HEK293 (cell line): ENCODE measurements at regions not wholly inside any gene's neighbourhood (a gene's known extent, or its start where the extent isn't known, plus 50 kb on each side); places are given as distances from the start of the nearest gene placed in this dataset.

Source experiments
- CTCF ChIA-PET: fragments of 350-600 bp; formaldehyde crosslinking; extraction: SDS; loops from one replicate; lab custom pipeline; 2021; ENCODE audit warnings: antibody characterized with exemption; lab: Yijun Ruan, JAX
- POLR2A ChIA-PET: fragments of 300-600 bp; formaldehyde crosslinking; extraction: SDS; loops from one replicate; lab custom pipeline; 2020; ENCODE audit warnings: antibody characterized with exemption, inconsistent platforms; lab: Yijun Ruan, JAX
- H3K27ac ChIP-seq: fragments of 200-500 bp; sonication (Bioruptor generic); 2 replicates; pipeline ENCODE4 v1.5.1; 2014; ENCODE audit warnings: low read depth, low read length, control low read depth, inconsistent platforms; ENCODE audit errors: extremely low read depth
- H3K36me3 ChIP-seq, 2 experiments: fragments of 200-500 bp in 1 of 2; sonication (Bioruptor generic) in 1 of 2; 1 replicate in 1 of 2; 2 replicates in 1 of 2; pipeline ENCODE4 v1.5.1; 2014 to 2017; ENCODE audit warnings: inconsistent platforms in 2 of 2, low read length in 2 of 2; ENCODE audit not compliant: control insufficient read depth in 2 of 2, insufficient read depth in 1 of 2
- H3K4me1 ChIP-seq: fragments of 200-500 bp; sonication (Bioruptor generic); 2 replicates; pipeline ENCODE4 v1.5.1; 2014; ENCODE audit warnings: mild to moderate bottlenecking, low read length, inconsistent platforms; ENCODE audit not compliant: control insufficient read depth, insufficient read depth
- H3K4me3 ChIP-seq: 2 replicates; pipeline ENCODE4 v1.5.1; 2011; ENCODE audit warnings: low read depth, mild to moderate bottlenecking, control low read depth, low read length, moderate library complexity
- H3K9me3 ChIP-seq: fragments of 200-500 bp; sonication (Bioruptor generic); 2 replicates; pipeline ENCODE4 v1.5.1; 2014; ENCODE audit warnings: low read depth, low read length, inconsistent platforms; ENCODE audit not compliant: control insufficient read depth, insufficient read depth
- ATF2 ChIP-seq: fragments of 450-650 bp; formaldehyde crosslinking; IDR thresholded peaks from 2 replicates; pipeline ENCODE4 v1.5.1; 2016; ENCODE audit warnings: missing biosample characterization, missing genetic modification characterization, low read depth
- GLI4 ChIP-seq: fragments of 450-650 bp; formaldehyde crosslinking; IDR thresholded peaks from 2 replicates; pipeline ENCODE4 v1.5.1; 2016; ENCODE audit warnings: missing biosample characterization, missing genetic modification characterization
- GLIS2 ChIP-seq: fragments of 450-650 bp; formaldehyde crosslinking; IDR thresholded peaks from 2 replicates; pipeline ENCODE4 v1.5.1; 2016; ENCODE audit warnings: missing biosample characterization, missing genetic modification characterization
- KLF9 ChIP-seq: fragments of 450-650 bp; formaldehyde crosslinking; IDR thresholded peaks from 2 replicates; pipeline ENCODE4 v1.5.1; 2016; ENCODE audit warnings: missing biosample characterization, missing genetic modification characterization, low read depth
- OVOL3 ChIP-seq: fragments of 450-650 bp; formaldehyde crosslinking; IDR thresholded peaks from 2 replicates; pipeline ENCODE4 v1.5.1; 2016; ENCODE audit warnings: missing biosample characterization, missing genetic modification characterization
- SCRT2 ChIP-seq: fragments of 450-650 bp; formaldehyde crosslinking; IDR thresholded peaks from 2 replicates; pipeline ENCODE4 v1.5.1; 2016; ENCODE audit warnings: missing biosample characterization, missing genetic modification characterization
- SP2 ChIP-seq: fragments of 450-650 bp; formaldehyde crosslinking; IDR thresholded peaks from 2 replicates; pipeline ENCODE4 v1.5.1; 2016; ENCODE audit warnings: missing biosample characterization, missing genetic modification characterization
- ZBTB1 ChIP-seq: fragments of 450-650 bp; formaldehyde crosslinking; IDR thresholded peaks from 2 replicates; pipeline ENCODE4 v1.5.1; 2016; ENCODE audit warnings: missing biosample characterization, missing genetic modification characterization
- ZBTB20 ChIP-seq: fragments of 450-650 bp; formaldehyde crosslinking; IDR thresholded peaks from 2 replicates; pipeline ENCODE4 v1.5.1; 2016; ENCODE audit warnings: missing biosample characterization, missing genetic modification characterization
- ZNF202 ChIP-seq: fragments of 450-650 bp; formaldehyde crosslinking; IDR thresholded peaks from 2 replicates; pipeline ENCODE4 v1.5.1; 2016; ENCODE audit warnings: missing biosample characterization, missing genetic modification characterization, borderline replicate concordance
- ZNF24 ChIP-seq: fragments of 450-650 bp; formaldehyde crosslinking; IDR thresholded peaks from 2 replicates; pipeline ENCODE4 v1.5.1; 2016; ENCODE audit warnings: missing biosample characterization, missing genetic modification characterization
- ZNF248 ChIP-seq: fragments of 450-650 bp; formaldehyde crosslinking; IDR thresholded peaks from 2 replicates; pipeline ENCODE4 v1.5.1; 2017; ENCODE audit warnings: missing biosample characterization, missing genetic modification characterization
- ZNF274 ChIP-seq, 2 experiments: fragments of 200-500 bp in 1 of 2; fragments of 450-650 bp in 1 of 2; sonication (Bioruptor generic) in 1 of 2; formaldehyde crosslinking in 1 of 2; IDR thresholded peaks; 2 replicates each; pipeline versions ENCODE4 v1.5.1 to v1.6.1; 2014 to 2016; ENCODE audit warnings: borderline replicate concordance in 1 of 2, inconsistent platforms in 1 of 2, low read length in 1 of 2, missing biosample characterization in 1 of 2, missing genetic modification characterization in 1 of 2
- ZNF311 ChIP-seq: fragments of 450-650 bp; formaldehyde crosslinking; IDR thresholded peaks from 2 replicates; pipeline ENCODE4 v1.5.1; 2017; ENCODE audit warnings: missing biosample characterization, missing genetic modification characterization, borderline replicate concordance
- ZNF354C ChIP-seq: fragments of 450-650 bp; formaldehyde crosslinking; IDR thresholded peaks from 2 replicates; pipeline ENCODE4 v1.5.1; 2016; ENCODE audit warnings: missing biosample characterization, missing genetic modification characterization, low read depth, borderline replicate concordance
- ZNF362 ChIP-seq: fragments of 450-650 bp; formaldehyde crosslinking; IDR thresholded peaks from 2 replicates; pipeline ENCODE4 v1.5.1; 2016; ENCODE audit warnings: missing biosample characterization, missing genetic modification characterization
- ZNF433 ChIP-seq: fragments of 450-650 bp; formaldehyde crosslinking; IDR thresholded peaks from 2 replicates; pipeline ENCODE4 v1.5.1; 2016; ENCODE audit warnings: missing biosample characterization, missing genetic modification characterization, low read depth
- ZNF626 ChIP-seq: fragments of 450-650 bp; sonication (Bioruptor Pico); formaldehyde crosslinking; IDR thresholded peaks from 2 replicates; pipeline ENCODE4 v1.5.1; 2018; ENCODE audit warnings: missing biosample characterization, missing genetic modification characterization, inconsistent platforms
- ZNF664 ChIP-seq: fragments of 450-650 bp; formaldehyde crosslinking; IDR thresholded peaks from 2 replicates; pipeline ENCODE4 v1.5.1; 2016; ENCODE audit warnings: missing biosample characterization, missing genetic modification characterization
- ZNF792 ChIP-seq: fragments of 450-650 bp; formaldehyde crosslinking; IDR thresholded peaks from 2 replicates; pipeline ENCODE4 v1.5.1; 2016; ENCODE audit warnings: missing biosample characterization, missing genetic modification characterization
- TF ChIP-seq, protein P1 (sequence below): fragments of 450-650 bp; formaldehyde crosslinking; IDR thresholded peaks from 2 replicates; pipeline ENCODE4 v1.5.1; 2016; ENCODE audit warnings: missing biosample characterization, missing genetic modification characterization
- TF ChIP-seq, protein P2 (sequence below): fragments of 450-650 bp; formaldehyde crosslinking; IDR thresholded peaks from 2 replicates; pipeline ENCODE4 v1.5.1; 2016; ENCODE audit warnings: missing biosample characterization, missing genetic modification characterization
- TF ChIP-seq, protein P3 (sequence below): fragments of 450-650 bp; formaldehyde crosslinking; IDR thresholded peaks from 2 replicates; pipeline ENCODE4 v1.5.1; 2016; ENCODE audit warnings: missing biosample characterization, missing genetic modification characterization

DNA sequence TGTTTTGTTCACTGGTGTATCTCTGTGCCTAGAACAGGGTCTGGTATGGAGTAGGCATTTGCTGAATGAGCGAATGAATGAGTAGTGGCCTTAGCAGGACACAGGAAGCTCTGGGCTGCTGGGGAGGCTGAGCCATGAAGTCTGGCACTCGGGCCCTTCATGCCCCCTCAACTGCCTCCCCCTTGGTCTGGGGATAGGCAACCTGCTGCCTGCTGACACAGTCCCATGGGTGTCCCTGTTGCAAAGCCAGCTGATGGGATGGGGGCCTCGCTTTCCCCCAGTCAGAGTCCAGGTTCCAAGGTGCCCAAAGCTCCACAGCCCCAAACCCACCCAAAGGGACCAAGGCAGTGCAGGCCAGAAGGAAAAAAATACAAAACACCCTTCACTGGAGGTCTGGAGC, 107.0 kb upstream of the CASZ1 start:
- no peaks in the 10 kb centered on the region for H3K36me3 ChIP-seq
- no peak overlapping the region for H3K27ac ChIP-seq
- no peaks in the 10 kb centered on the region for H3K9me3 ChIP-seq
- ChIA-PET CTCF (interaction anchor here (0.7 kb wide), 1 partner anchor 290 kb away, joined by 3 read pairs; no protein-coding TSS in a partner anchor), POLR2A (no interaction called here)
- H3K4me3 ChIP-seq, result no peak overlapping the region
- peaks cover 3% of the 10 kb centered on the region; the same call in 1 of the 2 replicates for H3K4me1 ChIP-seq
- TF ChIP-seq ZNF354C (tag by site-specific recombination) (no peak), ZNF664 (tag by site-specific recombination) (no peak), ZNF202 (tag by site-specific recombination) (no peak), ZNF792 (tag by site-specific recombination) (no peak), ZNF433 (tag by site-specific recombination) (no peak), ZNF626 (tag by site-specific recombination) (no peak), ZBTB1 (tag by site-specific recombination) (no peak), ZNF311 (tag by site-specific recombination) (no peak), KLF9 (tag by site-specific recombination) (no peak), ZNF274 (IDR thresholded peaks at IDR 0.05; ENCODE audit: low read length) (no peak), ZNF274 (tag by site-specific recombination; IDR thresholded peaks at IDR 0.05; ENCODE audit: borderline replicate concordance) (no peak), ZNF248 (no peak), ZBTB20 (tag by site-specific recombination) (no peak), SCRT2 (tag by site-specific recombination) (no peak), OVOL3 (tag by site-specific recombination) (no peak), ATF2 (tag by site-specific recombination) (no peak)
- TF ChIP-seq, protein P1, sequence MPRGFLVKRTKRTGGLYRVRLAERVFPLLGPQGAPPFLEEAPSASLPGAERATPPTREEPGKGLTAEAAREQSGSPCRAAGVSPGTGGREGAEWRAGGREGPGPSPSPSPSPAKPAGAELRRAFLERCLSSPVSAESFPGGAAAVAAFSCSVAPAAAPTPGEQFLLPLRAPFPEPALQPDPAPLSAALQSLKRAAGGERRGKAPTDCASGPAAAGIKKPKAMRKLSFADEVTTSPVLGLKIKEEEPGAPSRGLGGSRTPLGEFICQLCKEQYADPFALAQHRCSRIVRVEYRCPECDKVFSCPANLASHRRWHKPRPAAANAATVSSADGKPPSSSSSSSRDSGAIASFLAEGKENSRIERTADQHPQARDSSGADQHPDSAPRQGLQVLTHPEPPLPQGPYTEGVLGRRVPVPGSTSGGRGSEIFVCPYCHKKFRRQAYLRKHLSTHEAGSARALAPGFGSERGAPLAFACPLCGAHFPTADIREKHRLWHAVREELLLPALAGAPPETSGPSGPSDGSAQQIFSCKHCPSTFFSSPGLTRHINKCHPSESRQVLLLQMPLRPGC (tag by site-specific recombination), result no peak
- TF ChIP-seq, protein P2, sequence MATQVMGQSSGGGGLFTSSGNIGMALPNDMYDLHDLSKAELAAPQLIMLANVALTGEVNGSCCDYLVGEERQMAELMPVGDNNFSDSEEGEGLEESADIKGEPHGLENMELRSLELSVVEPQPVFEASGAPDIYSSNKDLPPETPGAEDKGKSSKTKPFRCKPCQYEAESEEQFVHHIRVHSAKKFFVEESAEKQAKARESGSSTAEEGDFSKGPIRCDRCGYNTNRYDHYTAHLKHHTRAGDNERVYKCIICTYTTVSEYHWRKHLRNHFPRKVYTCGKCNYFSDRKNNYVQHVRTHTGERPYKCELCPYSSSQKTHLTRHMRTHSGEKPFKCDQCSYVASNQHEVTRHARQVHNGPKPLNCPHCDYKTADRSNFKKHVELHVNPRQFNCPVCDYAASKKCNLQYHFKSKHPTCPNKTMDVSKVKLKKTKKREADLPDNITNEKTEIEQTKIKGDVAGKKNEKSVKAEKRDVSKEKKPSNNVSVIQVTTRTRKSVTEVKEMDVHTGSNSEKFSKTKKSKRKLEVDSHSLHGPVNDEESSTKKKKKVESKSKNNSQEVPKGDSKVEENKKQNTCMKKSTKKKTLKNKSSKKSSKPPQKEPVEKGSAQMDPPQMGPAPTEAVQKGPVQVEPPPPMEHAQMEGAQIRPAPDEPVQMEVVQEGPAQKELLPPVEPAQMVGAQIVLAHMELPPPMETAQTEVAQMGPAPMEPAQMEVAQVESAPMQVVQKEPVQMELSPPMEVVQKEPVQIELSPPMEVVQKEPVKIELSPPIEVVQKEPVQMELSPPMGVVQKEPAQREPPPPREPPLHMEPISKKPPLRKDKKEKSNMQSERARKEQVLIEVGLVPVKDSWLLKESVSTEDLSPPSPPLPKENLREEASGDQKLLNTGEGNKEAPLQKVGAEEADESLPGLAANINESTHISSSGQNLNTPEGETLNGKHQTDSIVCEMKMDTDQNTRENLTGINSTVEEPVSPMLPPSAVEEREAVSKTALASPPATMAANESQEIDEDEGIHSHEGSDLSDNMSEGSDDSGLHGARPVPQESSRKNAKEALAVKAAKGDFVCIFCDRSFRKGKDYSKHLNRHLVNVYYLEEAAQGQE (tag by site-specific recombination), result no peak
- TF ChIP-seq, protein P3, sequence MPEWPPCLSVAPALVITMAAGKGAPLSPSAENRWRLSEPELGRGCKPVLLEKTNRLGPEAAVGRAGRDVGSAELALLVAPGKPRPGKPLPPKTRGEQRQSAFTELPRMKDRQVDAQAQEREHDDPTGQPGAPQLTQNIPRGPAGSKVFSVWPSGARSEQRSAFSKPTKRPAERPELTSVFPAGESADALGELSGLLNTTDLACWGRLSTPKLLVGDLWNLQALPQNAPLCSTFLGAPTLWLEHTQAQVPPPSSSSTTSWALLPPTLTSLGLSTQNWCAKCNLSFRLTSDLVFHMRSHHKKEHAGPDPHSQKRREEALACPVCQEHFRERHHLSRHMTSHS (tag by site-specific recombination), result no peak

DNA sequence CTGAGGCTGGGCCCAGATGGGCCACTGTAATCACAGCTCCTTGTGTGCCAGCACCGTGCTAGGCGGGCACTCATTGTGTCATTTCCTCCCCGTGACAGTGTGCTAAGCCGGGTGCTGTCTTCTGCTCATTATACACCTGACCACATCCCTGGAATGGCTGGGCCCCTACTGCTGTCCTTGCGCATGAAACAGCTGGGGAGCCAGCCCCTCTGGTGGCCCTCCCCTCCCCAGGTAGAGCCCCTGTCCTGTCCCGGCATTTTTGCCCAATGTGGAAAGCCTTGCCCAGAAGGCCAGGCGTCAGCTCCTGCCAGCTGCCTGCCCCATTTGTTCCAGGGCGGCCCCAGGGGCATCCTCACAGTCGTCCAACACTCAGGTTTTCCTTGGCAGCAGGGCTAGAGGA, 107.4 kb upstream of the CASZ1 start:
- no peaks in the 10 kb centered on the region for H3K9me3 ChIP-seq
- no peak overlapping the region for H3K27ac ChIP-seq
- H3K4me3 ChIP-seq, result no peak overlapping the region
- ChIA-PET POLR2A (no interaction called here), CTCF (interaction anchor here (0.7 kb wide), 1 partner anchor 291 kb away, joined by 3 read pairs; no protein-coding TSS in a partner anchor)
- H3K4me1 ChIP-seq, result peaks cover 3% of the 10 kb centered on the region; the same call in 1 of the 2 replicates
- no peaks in the 10 kb centered on the region for H3K36me3 ChIP-seq
- TF ChIP-seq GLI4 (no peak), SP2 (tag by site-specific recombination) (peak; percentile 7; the same call in 1 of the 2 replicates), ZNF24 (tag by site-specific recombination) (no peak), GLIS2 (tag by site-specific recombination) (0 out of 2 replicates have a peak, but pooled peaks have one; percentile 14), ZNF362 (tag by site-specific recombination) (no peak)
